ENCODE measurements at regions not wholly inside any gene's neighbourhood (a gene's known extent, or its start where the extent isn't known, plus 50 kb on each side); places are given as distances from the start of the nearest gene placed in this dataset.

- TF ChIP-seq CTCF (conservative IDR thresholded peaks at IDR 0.05; ENCODE audit: low read depth, low read length) = no peak
- no peak for DNase-seq (ENCODE audit: low read depth)
- no peak overlapping the region for H3K4me3 ChIP-seq (ENCODE audit: low read depth, low read length)
These were observed 459.4 kb upstream of the SGCD start for GRCh38 chr5:155867522-155868088.

- DNase-seq (ENCODE audit: low read depth) = no peak
- no peak for TF ChIP-seq CTCF (conservative IDR thresholded peaks at IDR 0.05; ENCODE audit: low read depth, low read length)
- no peak overlapping the region for H3K4me3 ChIP-seq (ENCODE audit: low read depth, low read length)
These were observed 456.3 kb upstream of the SGCD start for GRCh38 chr5:155870636-155871035.

- no peak for DNase-seq (ENCODE audit: low read depth)
- TF ChIP-seq CTCF (conservative IDR thresholded peaks at IDR 0.05; ENCODE audit: low read depth, low read length) = no peak
- H3K4me3 ChIP-seq (ENCODE audit: low read depth, low read length) = no peak overlapping the region
These were observed 455.3 kb upstream of the SGCD start for GRCh38 chr5:155871623-155872022.

GRCh38 chr5:155872629-155873220 is 454.2 kb upstream of the SGCD start:
- no peak for TF ChIP-seq CTCF (conservative IDR thresholded peaks at IDR 0.05; ENCODE audit: low read depth, low read length)
- no peak overlapping the region for H3K4me3 ChIP-seq (ENCODE audit: low read depth, low read length)
- DNase-seq (ENCODE audit: low read depth) = no peak

- H3K4me3 ChIP-seq (ENCODE audit: low read depth, low read length) = no peak overlapping the region
- no peak for TF ChIP-seq CTCF (conservative IDR thresholded peaks at IDR 0.05; ENCODE audit: low read depth, low read length)
- DNase-seq (ENCODE audit: low read depth) = no peak
These were observed 447.9 kb upstream of the SGCD start for GRCh38 chr5:155878991-155879575.

GRCh38 chr5:155884041-155884440 is 442.9 kb upstream of the SGCD start:
- DNase-seq (ENCODE audit: low read depth) = no peak
- TF ChIP-seq CTCF (conservative IDR thresholded peaks at IDR 0.05; ENCODE audit: low read depth, low read length) = no peak
- H3K4me3 ChIP-seq (ENCODE audit: low read depth, low read length) = no peak overlapping the region

GRCh38 chr5:155885199-155885598 is 441.8 kb upstream of the SGCD start:
- H3K4me3 ChIP-seq (ENCODE audit: low read depth, low read length) = no peak overlapping the region
- no peak for DNase-seq (ENCODE audit: low read depth)
- no peak for TF ChIP-seq CTCF (conservative IDR thresholded peaks at IDR 0.05; ENCODE audit: low read depth, low read length)
